Fibroblast of lung (primary cell): ENCODE measurements at regions not wholly inside any gene's neighbourhood (a gene's known extent, or its start where the extent isn't known, plus 50 kb on each side); places are given as distances from the start of the nearest gene placed in this dataset.
A peak's percentile ranks its signal among the peaks of the same experiment; 100 is the strongest.

Experiments
- DNase-seq, 2 donors: peaks; one replicate each; pipeline versions ENCODE4 v3.0.0 to v3.0.0-alpha.2; 2010; ENCODE audit warnings: low read depth in 2 of 2
- H2AFZ ChIP-seq: 2 replicates; pipeline ENCODE4 v1.5.1; 2012; ENCODE audit warnings: low read length, control low read depth, inconsistent platforms
- H3K27ac ChIP-seq: 2 replicates; pipeline ENCODE4 v1.5.1; 2011; ENCODE audit warnings: low read length, control low read depth; ENCODE audit not compliant: insufficient read depth
- H3K27me3 ChIP-seq: 2 replicates; pipeline ENCODE4 v1.5.1; 2011; ENCODE audit warnings: mild to moderate bottlenecking, low read length; ENCODE audit not compliant: control insufficient read depth, insufficient read depth
- H3K36me3 ChIP-seq: 2 replicates; pipeline ENCODE4 v1.5.1; 2011; ENCODE audit warnings: low read length; ENCODE audit not compliant: control insufficient read depth, insufficient read depth
- H3K4me1 ChIP-seq: 2 replicates; pipeline ENCODE4 v1.5.1; 2011; ENCODE audit warnings: low read length; ENCODE audit not compliant: control insufficient read depth, insufficient read depth; ENCODE audit errors: extremely low read depth
- H3K4me2 ChIP-seq: 2 replicates; pipeline ENCODE4 v1.5.1; 2011; ENCODE audit warnings: low read length, control low read depth; ENCODE audit not compliant: insufficient read depth; ENCODE audit errors: extremely low read depth
- H3K4me3 ChIP-seq, 4 experiments: fragments of 200-600 bp in 1 of 4; sonication (generic) in 1 of 4; replicated peaks in 1 of 4; 2 replicates each; pipeline ENCODE4 v1.5.1; 2011 to 2016; ENCODE audit warnings: low read length in 4 of 4, low read depth in 3 of 4, mild to moderate bottlenecking in 3 of 4, control low read depth in 2 of 4, inconsistent platforms in 1 of 4, mixed read lengths in 1 of 4; ENCODE audit not compliant: insufficient read depth in 1 of 4; ENCODE audit errors: control extremely low read depth in 1 of 4
- H3K79me2 ChIP-seq: 2 replicates; pipeline ENCODE4 v1.5.1; 2012; ENCODE audit warnings: mild to moderate bottlenecking, low read length, inconsistent platforms; ENCODE audit not compliant: control insufficient read depth, insufficient read depth
- H3K9ac ChIP-seq: 2 replicates; pipeline ENCODE4 v1.5.1; 2011; ENCODE audit warnings: mild to moderate bottlenecking, low read length, control low read depth; ENCODE audit not compliant: insufficient read depth
- H3K9me3 ChIP-seq: 2 replicates; pipeline ENCODE4 v1.5.1; 2012; ENCODE audit warnings: low read depth, low read length; ENCODE audit not compliant: control insufficient read depth, insufficient read depth
- H4K20me1 ChIP-seq: 2 replicates; pipeline ENCODE4 v1.5.1; 2011; ENCODE audit warnings: low read length; ENCODE audit not compliant: control insufficient read depth, insufficient read depth; ENCODE audit errors: extremely low read depth
- EZH2 ChIP-seq: IDR thresholded peaks from 2 replicates; pipeline ENCODE4 v1.5.1; 2012; ENCODE audit warnings: low read length, control low read depth, mild to moderate bottlenecking; ENCODE audit errors: missing control alignments
- TF ChIP-seq, protein P1 (sequence below), 2 donors: IDR thresholded peaks in 1 of 2; conservative IDR thresholded peaks in 1 of 2; 1 replicate in 1 of 2; 2 replicates in 1 of 2; pipeline ENCODE4 v1.5.1; 2011 to 2012; ENCODE audit warnings: low read length in 2 of 2, control low read depth in 1 of 2, inconsistent platforms in 1 of 2, low read depth in 1 of 2, mild to moderate bottlenecking in 1 of 2

DNA sequence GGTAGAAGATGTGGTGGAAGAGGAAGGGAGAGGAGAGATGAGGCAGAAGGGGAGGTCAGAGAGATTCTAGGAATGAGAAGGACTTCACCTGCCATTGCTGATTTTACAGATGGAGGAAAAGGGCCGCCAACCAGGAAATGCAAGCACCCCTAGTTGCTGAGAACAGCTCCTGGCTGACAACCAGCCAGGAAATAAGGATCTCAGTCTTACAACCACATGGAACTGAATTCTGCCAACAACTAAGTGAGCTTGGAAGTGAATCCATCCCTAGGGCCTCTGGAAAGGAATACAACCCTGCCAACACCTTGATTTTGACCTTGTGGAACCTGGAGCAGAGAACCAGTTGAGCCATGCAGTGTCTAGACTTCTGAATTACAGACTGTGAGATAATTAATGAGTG lies 86.6 kb downstream of the EDEM1 start:
- Histone ChIP-seq H3K4me1 (no peaks in the 10 kb centered on the region), H3K4me3 (no peak overlapping the region), H3K27ac (no peak overlapping the region), H3K9ac (no peak overlapping the region), H3K4me2 (no peak overlapping the region), H3K79me2 (no peaks in the 10 kb centered on the region), H3K27me3 (no peaks in the 10 kb centered on the region), H4K20me1 (no peaks in the 10 kb centered on the region), H2AFZ (no peak overlapping the region), H3K36me3 (no peaks in the 10 kb centered on the region), H3K9me3 (no peaks in the 10 kb centered on the region)
- TF ChIP-seq EZH2: no peak
- TF ChIP-seq, protein P1, sequence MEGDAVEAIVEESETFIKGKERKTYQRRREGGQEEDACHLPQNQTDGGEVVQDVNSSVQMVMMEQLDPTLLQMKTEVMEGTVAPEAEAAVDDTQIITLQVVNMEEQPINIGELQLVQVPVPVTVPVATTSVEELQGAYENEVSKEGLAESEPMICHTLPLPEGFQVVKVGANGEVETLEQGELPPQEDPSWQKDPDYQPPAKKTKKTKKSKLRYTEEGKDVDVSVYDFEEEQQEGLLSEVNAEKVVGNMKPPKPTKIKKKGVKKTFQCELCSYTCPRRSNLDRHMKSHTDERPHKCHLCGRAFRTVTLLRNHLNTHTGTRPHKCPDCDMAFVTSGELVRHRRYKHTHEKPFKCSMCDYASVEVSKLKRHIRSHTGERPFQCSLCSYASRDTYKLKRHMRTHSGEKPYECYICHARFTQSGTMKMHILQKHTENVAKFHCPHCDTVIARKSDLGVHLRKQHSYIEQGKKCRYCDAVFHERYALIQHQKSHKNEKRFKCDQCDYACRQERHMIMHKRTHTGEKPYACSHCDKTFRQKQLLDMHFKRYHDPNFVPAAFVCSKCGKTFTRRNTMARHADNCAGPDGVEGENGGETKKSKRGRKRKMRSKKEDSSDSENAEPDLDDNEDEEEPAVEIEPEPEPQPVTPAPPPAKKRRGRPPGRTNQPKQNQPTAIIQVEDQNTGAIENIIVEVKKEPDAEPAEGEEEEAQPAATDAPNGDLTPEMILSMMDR (conservative IDR thresholded peaks at IDR 0.05 in 1 of 2, IDR thresholded peaks at IDR 0.05 in 1 of 2; ENCODE audit: low read depth in 1 of 2, low read length in 2 of 2): no peak
- DNase-seq: peak in 1 of 2 donors; percentile 35

DNA sequence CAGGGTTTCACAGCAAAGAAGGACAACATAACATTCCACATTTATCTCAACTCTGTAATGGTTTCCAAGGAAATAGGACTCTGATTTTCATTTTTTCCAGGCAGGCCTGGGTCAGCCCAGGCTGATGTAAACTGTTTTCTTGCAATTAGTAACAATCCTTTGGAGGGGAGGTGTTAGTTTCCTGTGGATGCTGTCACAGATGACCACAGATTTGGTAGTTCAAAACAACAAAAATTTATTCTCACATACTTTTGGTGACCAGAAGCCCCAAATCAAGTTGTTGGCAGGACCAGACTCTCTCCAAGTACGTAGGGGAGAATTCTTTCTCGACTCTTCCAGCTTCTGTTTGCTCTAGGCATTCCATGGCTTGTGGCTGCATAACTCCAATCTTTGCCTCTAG lies 88.0 kb downstream of the EDEM1 start:
- Histone ChIP-seq H3K9me3 (no peaks in the 10 kb centered on the region), H3K79me2 (no peaks in the 10 kb centered on the region), H3K4me1 (no peaks in the 10 kb centered on the region), H3K27me3 (no peaks in the 10 kb centered on the region), H3K9ac (no peak overlapping the region), H3K27ac (no peak overlapping the region), H3K4me2 (no peak overlapping the region), H3K36me3 (no peaks in the 10 kb centered on the region), H2AFZ (no peak overlapping the region), H3K4me3 (no peak overlapping the region), H4K20me1 (no peaks in the 10 kb centered on the region)
- peak in 1 of 2 donors; percentile 95 for DNase-seq
- TF ChIP-seq, protein P1 (conservative IDR thresholded peaks at IDR 0.05 in 1 of 2, IDR thresholded peaks at IDR 0.05 in 1 of 2; ENCODE audit: low read depth in 1 of 2, low read length in 2 of 2): no peak
- no peak for TF ChIP-seq EZH2

DNA sequence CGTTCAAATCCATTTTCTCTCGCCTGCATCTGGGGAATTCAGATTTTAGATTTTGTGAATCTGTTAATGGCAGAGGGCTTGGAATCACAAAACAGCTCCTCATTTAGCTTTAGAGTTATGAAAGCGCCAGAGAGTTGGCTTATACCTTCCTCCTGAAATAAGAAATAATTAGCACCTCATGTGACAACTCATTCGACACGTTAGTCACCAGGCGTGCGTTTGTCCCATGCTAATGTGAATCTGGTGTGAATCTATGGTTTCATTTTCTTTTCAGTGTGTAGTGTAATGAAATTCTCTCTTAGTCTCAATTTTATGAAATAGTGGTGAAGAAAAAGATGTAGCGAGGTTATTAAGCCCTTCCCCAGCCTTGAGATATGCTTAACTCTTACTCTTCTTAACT lies 89.4 kb downstream of the EDEM1 start:
- Histone ChIP-seq H3K36me3 (no peaks in the 10 kb centered on the region), H3K27me3 (no peaks in the 10 kb centered on the region), H3K9me3 (no peaks in the 10 kb centered on the region), H3K4me3 (no peak overlapping the region), H3K79me2 (no peaks in the 10 kb centered on the region), H4K20me1 (no peaks in the 10 kb centered on the region), H3K27ac (no peak overlapping the region), H3K4me2 (no peak overlapping the region), H3K9ac (no peak overlapping the region), H3K4me1 (no peaks in the 10 kb centered on the region), H2AFZ (no peak overlapping the region)
- no peak for DNase-seq
- TF ChIP-seq EZH2: no peak
- TF ChIP-seq, protein P1 (conservative IDR thresholded peaks at IDR 0.05 in 1 of 2, IDR thresholded peaks at IDR 0.05 in 1 of 2; ENCODE audit: low read depth in 1 of 2, low read length in 2 of 2): no peak
